K562 (cell line): ENCODE measurements at regions not wholly inside any gene's neighbourhood (a gene's known extent, or its start where the extent isn't known, plus 50 kb on each side); places are given as distances from the start of the nearest gene placed in this dataset.

Experiments
- ATAC-seq: fragments of 200-7000 bp; cut with Tn5 transposase; 3 replicates; pipeline ENCODE4 v1.9.1; 2020; ENCODE audit warnings: moderate library complexity
- BruUV-seq: library from RNA; stranded (reverse); fragments of 400-500 nt; replicated peaks from 2 replicates; lab custom pipeline; 2021; lab: Mats Ljungman, UMichigan
- CTCF ChIA-PET: fragments of 300-600 bp; formaldehyde crosslinking; extraction: SDS; loops from one replicate; lab custom pipeline; 2021; ENCODE audit warnings: low intra/inter-chr PET ratio; lab: Yijun Ruan, JAX
- POLR2A ChIA-PET: fragments of 300-600, 350-650 bp; sonication (Branson Sonifier 250); formaldehyde crosslinking; extraction: SDS; loops from one replicate; lab custom pipeline; 2021; ENCODE audit warnings: antibody characterized with exemption, inconsistent platforms; lab: Yijun Ruan, JAX
- DNase-seq, 4 experiments: peaks; one replicate each; pipeline versions ENCODE4 v3.0.0 to v3.0.0-alpha.2; 2011 to 2018; ENCODE audit warnings: low spot score in 3 of 4, mixed read lengths in 3 of 4; ENCODE audit errors: extremely low read depth in 1 of 4
- FAIRE-seq: peaks from 2 replicates; lab custom pipeline; 2011; peaks lifted over from hg19 to GRCh38; lab: Jason Lieb, UNC
- H2AFZ ChIP-seq: 2 replicates; pipeline ENCODE4 v1.6.0; 2011; ENCODE audit warnings: low read depth, low read length, control low read depth, inconsistent platforms
- H3K27ac ChIP-seq: fragments of 200-600 bp; 3 replicates; pipeline ENCODE4 v1.8.0; 2011; ENCODE audit warnings: low read depth, mild to moderate bottlenecking, control low read depth, inconsistent platforms, low read length, moderate library complexity, mixed read lengths; ENCODE audit errors: extremely low read depth
- H3K27me3 ChIP-seq, 2 experiments: fragments of 300-600 bp in 1 of 2; 2 replicates in 1 of 2; 3 replicates in 1 of 2; pipeline versions ENCODE4 v1.6.0 to v1.8.0; 2011; ENCODE audit warnings: inconsistent platforms in 2 of 2, low read length in 2 of 2, mild to moderate bottlenecking in 1 of 2, mixed read lengths in 1 of 2, moderate library complexity in 1 of 2; ENCODE audit not compliant: control insufficient read depth in 2 of 2, insufficient read depth in 2 of 2
- H3K36me3 ChIP-seq: fragments of 300-600 bp; 3 replicates; pipeline ENCODE4 v1.8.0; 2011; ENCODE audit warnings: mild to moderate bottlenecking, low read length, inconsistent platforms; ENCODE audit not compliant: control insufficient read depth, insufficient read depth
- H3K4me1 ChIP-seq, 2 experiments: fragments of 200-600 bp in 1 of 2; replicated peaks in 1 of 2; 2 replicates in 1 of 2; 3 replicates in 1 of 2; pipeline versions ENCODE4 v1.5.1 to v1.8.0; 2011; ENCODE audit warnings: inconsistent platforms in 2 of 2, low read length in 2 of 2, mild to moderate bottlenecking in 1 of 2, mixed read lengths in 1 of 2, moderate library complexity in 1 of 2; ENCODE audit not compliant: control insufficient read depth in 2 of 2, insufficient read depth in 2 of 2
- H3K4me2 ChIP-seq: 2 replicates; pipeline ENCODE4 v1.6.1; 2011; ENCODE audit warnings: low read length, control low read depth, inconsistent platforms, mixed read lengths; ENCODE audit not compliant: insufficient read depth
- H3K4me3 ChIP-seq: fragments of 200-600 bp; sonication (generic), shearing (Covaris generic); 2 replicates; pipeline ENCODE4 v1.5.1; 2016; ENCODE audit warnings: control low read depth, inconsistent platforms
- H3K79me2 ChIP-seq: fragments of 200-600 bp; 3 replicates; pipeline ENCODE4 v1.8.0; 2011; ENCODE audit warnings: low read length, inconsistent platforms; ENCODE audit not compliant: control insufficient read depth, insufficient read depth
- H3K9ac ChIP-seq, 2 experiments: 2 replicates each; pipeline versions ENCODE4 v1.6.0 to v1.6.1; 2011; ENCODE audit warnings: low read depth in 2 of 2, low read length in 2 of 2, control low read depth in 1 of 2, inconsistent platforms in 1 of 2, mild to moderate bottlenecking in 1 of 2, mixed read lengths in 1 of 2; ENCODE audit not compliant: insufficient read depth in 1 of 2
- H3K9me1 ChIP-seq: one replicate; pipeline ENCODE4 v1.6.0; 2011; ENCODE audit warnings: inconsistent platforms, mild to moderate bottlenecking, low read length, moderate library complexity; ENCODE audit not compliant: control insufficient read depth, insufficient read depth
- H3K9me3 ChIP-seq: replicated peaks from 2 replicates; pipeline ENCODE4 v1.5.1; 2011; ENCODE audit warnings: low read depth, low read length, inconsistent platforms; ENCODE audit not compliant: control insufficient read depth, insufficient read depth
- H4K20me1 ChIP-seq: replicated peaks from 2 replicates; pipeline ENCODE4 v1.6.1; 2011; ENCODE audit warnings: low read length, inconsistent platforms, mixed read lengths; ENCODE audit not compliant: control insufficient read depth, insufficient read depth
- ETV1 ChIP-seq: fragments of 450-650 bp; conservative IDR thresholded peaks from 2 replicates; pipeline ENCODE4 v1.6.1; 2016; ENCODE audit warnings: missing genetic modification characterization, control low read depth, low read depth, missing compliant biosample characterization
- NKRF ChIP-seq: fragments of 450-650 bp; IDR thresholded peaks from 2 replicates; pipeline ENCODE4 v1.6.1; 2016; ENCODE audit warnings: borderline replicate concordance
- PYGO2 ChIP-seq: fragments of 450-650 bp; IDR thresholded peaks from 2 replicates; pipeline ENCODE4 v1.6.1; 2016; ENCODE audit warnings: mild to moderate bottlenecking, missing genetic modification characterization, moderate library complexity, missing compliant biosample characterization
- ZFPM2 ChIP-seq: fragments of 250-450 bp; sonication (Bioruptor Pico); IDR thresholded peaks from 2 replicates; pipeline ENCODE4 v1.5.1; 2022; ENCODE audit warnings: mild to moderate bottlenecking
- ZNF134 ChIP-seq: fragments of 250-450 bp; sonication (Bioruptor Pico); conservative IDR thresholded peaks from 2 replicates; pipeline ENCODE4 v1.4.0; 2020
- WGBS: fragments of 100-300 bp; shearing (Covaris generic); methylation state at CpG from one replicate; pipeline ENCODE4 v1.1.6; 2016; ENCODE audit warnings: low coverage, mixed read lengths; ENCODE audit not compliant: insufficient coverage; ENCODE audit errors: missing lambda C conversion rate; 5-methylcytosine and 5-hydroxymethylcytosine counted together
- in situ Hi-C: fragments of 300-500 bp; cut with MboI; formaldehyde crosslinking; loops from 4 replicates; pipeline ENCODE4 v1.15.0; 2018; ENCODE audit warnings: inconsistent platforms, mixed read lengths
- intact Hi-C: fragments of 100-400 bp; cut with micrococcal nuclease; formaldehyde crosslinking; loops from 2 replicates; pipeline ENCODE4 v1.14.2; 2022

GRCh38 chr10:117689566-117689965, 147.0 kb downstream of the EMX2 start:
- FAIRE-seq, result no peak
- 0% methylated on average over 5 of the region's 5 CpGs for WGBS
- DNase-seq, result no peak
- TF ChIP-seq PYGO2 (tag) (no peak), NKRF (no peak), ZNF134 (CRISPR knock-in tag) (no peak), ZFPM2 (CRISPR knock-in tag) (no peak), ETV1 (tag) (no peak)
- Histone ChIP-seq H4K20me1 (no peaks in the 10 kb centered on the region), H3K36me3 (no peaks in the 10 kb centered on the region), H3K27me3 (no peaks in the 10 kb centered on the region; a peak in 1 of 5 replicates), H3K9me1 (no peaks in the 10 kb centered on the region), H3K4me2 (no peak overlapping the region), H3K4me1 (peaks cover 0 to 5% of the 10 kb centered on the region in 2 experiments; a peak in 1 of 5 replicates), H3K27ac (no peak overlapping the region), H3K9me3 (no peaks in the 10 kb centered on the region), H3K9ac (no peak overlapping the region), H3K79me2 (no peaks in the 10 kb centered on the region), H3K4me3 (no peak overlapping the region), H2AFZ (no peak overlapping the region)
- ChIA-PET CTCF (no interaction called here), POLR2A (interaction anchor here (1.1 kb wide), 1 partner anchor 102 kb away, joined by 3 read pairs; no protein-coding TSS in a partner anchor)
- BruUV-seq, result no TSS peak
- intact Hi-C loops, result no loop called here
- no peak for ATAC-seq
- in situ Hi-C loops, result no loop called here
